Natural killer cell (primary cell): ENCODE measurements at regions not wholly inside any gene's neighbourhood (a gene's known extent, or its start where the extent isn't known, plus 50 kb on each side); places are given as distances from the start of the nearest gene placed in this dataset.

Source experiments
- ATAC-seq, 3 donors: fragments of 150-1000 bp in 2 of 3; fragments of 200-7000 bp in 1 of 3; cut with Tn5 transposase; 1 replicate in 1 of 3; 2 replicates in 2 of 3; pipeline ENCODE4 v1.10.0; 2021; ENCODE audit warnings: mild to moderate bottlenecking in 2 of 3, moderate library complexity in 2 of 3
- DNase-seq, 2 donors: peaks; one replicate each; pipeline versions ENCODE4 v3.0.0 to v3.0.0-alpha.2; 2013 to 2021; ENCODE audit warnings: mixed read lengths in 1 of 2
- H3K27ac ChIP-seq: one replicate; pipeline ENCODE4 v1.5.1; 2013; ENCODE audit warnings: mild to moderate bottlenecking, low read length
- H3K27me3 ChIP-seq: one replicate; pipeline ENCODE4 v1.6.1; 2013; ENCODE audit warnings: low read length; ENCODE audit not compliant: control insufficient read depth, insufficient read depth
- H3K36me3 ChIP-seq: one replicate; pipeline ENCODE4 v1.6.1; 2013; ENCODE audit warnings: low read length; ENCODE audit not compliant: control insufficient read depth, insufficient read depth
- H3K4me1 ChIP-seq: one replicate; pipeline ENCODE4 v1.6.1; 2013; ENCODE audit warnings: low read length; ENCODE audit not compliant: control insufficient read depth, insufficient read depth
- H3K4me3 ChIP-seq: one replicate; pipeline ENCODE4 v1.5.1; 2013; ENCODE audit warnings: low read length
- H3K9me3 ChIP-seq: one replicate; pipeline ENCODE4 v1.6.1; 2013; ENCODE audit warnings: low read length; ENCODE audit not compliant: control insufficient read depth, insufficient read depth
- H3K27ac Mint-ChIP-seq, 2 donors: one replicate each; pipeline ENCODE4 v1.8.0; 2022; ENCODE audit warnings: mild to moderate bottlenecking in 2 of 2, mixed read lengths in 2 of 2, moderate library complexity in 1 of 2
- H3K27me3 Mint-ChIP-seq, 2 donors: one replicate each; pipeline ENCODE4 v1.8.0; 2022; ENCODE audit warnings: low read depth in 2 of 2, mixed read lengths in 2 of 2
- H3K36me3 Mint-ChIP-seq: one replicate; pipeline ENCODE4 v1.8.0; 2022; ENCODE audit warnings: mixed read lengths
- H3K4me1 Mint-ChIP-seq, 2 donors: one replicate each; pipeline ENCODE4 v1.8.0; 2022; ENCODE audit warnings: mixed read lengths in 2 of 2
- H3K4me3 Mint-ChIP-seq: one replicate; pipeline ENCODE4 v1.8.0; 2022; ENCODE audit warnings: mild to moderate bottlenecking, moderate library complexity, mixed read lengths
- H3K9me3 Mint-ChIP-seq, 2 donors: one replicate each; pipeline ENCODE4 v1.8.0; 2022; ENCODE audit warnings: mixed read lengths in 2 of 2
- CTCF ChIP-seq: fragments of 200-600 bp; IDR thresholded peaks from one replicate; pipeline ENCODE4 v1.8.0; 2022; ENCODE audit warnings: antibody characterized with exemption
- WGBS: methylation state at CpG from one replicate; pipeline ENCODE4 v1.1.7; 2013; ENCODE audit warnings: missing lambda C conversion rate; ENCODE audit not compliant: insufficient coverage; 5-methylcytosine and 5-hydroxymethylcytosine counted together
- intact Hi-C: fragments of 100-400 bp; cut with micrococcal nuclease; formaldehyde crosslinking; loops from one replicate; pipeline ENCODE4 v1.14.2; 2022

DNA sequence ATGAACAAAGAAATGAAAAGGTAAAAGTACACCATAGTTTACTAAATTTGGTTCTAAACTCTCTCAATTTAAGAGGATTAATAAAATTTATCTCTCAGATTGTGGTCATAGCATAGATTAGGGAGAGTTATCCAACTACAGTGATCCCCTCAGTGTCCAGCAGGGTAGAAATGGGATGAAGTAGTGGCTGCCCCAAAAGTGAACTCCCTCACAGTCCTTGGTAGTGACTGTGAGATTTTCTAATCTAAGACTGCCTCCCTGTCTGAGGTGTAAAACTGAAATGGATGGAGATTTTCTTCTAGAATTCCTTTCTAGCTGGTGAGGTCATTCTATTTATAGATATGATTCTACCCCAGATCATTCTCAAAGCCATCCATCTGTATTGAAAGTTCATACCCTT lies 455.5 kb downstream of the ACTL7B start:
- H3K36me3 Mint-ChIP-seq: no peaks in the 10 kb centered on the region
- no peaks in the 10 kb centered on the region for H3K4me1 Mint-ChIP-seq
- Histone ChIP-seq H3K27me3 (no peaks in the 10 kb centered on the region), H3K4me3 (no peak overlapping the region), H3K9me3 (no peaks in the 10 kb centered on the region), H3K4me1 (no peaks in the 10 kb centered on the region), H3K36me3 (no peaks in the 10 kb centered on the region), H3K27ac (no peak overlapping the region)
- ATAC-seq (no peak), DNase-seq (no peak)
- intact Hi-C loops: no loop called here
- H3K4me3 Mint-ChIP-seq: no peak overlapping the region
- H3K27ac Mint-ChIP-seq: no peak overlapping the region
- H3K9me3 Mint-ChIP-seq: peaks cover 6 to 8% of the 10 kb centered on the region in 2 donors
- no peak for TF ChIP-seq CTCF
- no peaks in the 10 kb centered on the region for H3K27me3 Mint-ChIP-seq

- H3K4me3 ChIP-seq: no peak overlapping the region
- Mint-ChIP-seq H3K4me3 (no peak overlapping the region), H3K4me1 (no peaks in the 10 kb centered on the region), H3K36me3 (no peaks in the 10 kb centered on the region), H3K9me3 (peaks cover 4 to 6% of the 10 kb centered on the region in 2 donors), H3K27me3 (no peaks in the 10 kb centered on the region), H3K27ac (no peak overlapping the region)
- H3K9me3 ChIP-seq: no peaks in the 10 kb centered on the region
- no peaks in the 10 kb centered on the region for H3K36me3 ChIP-seq
- no peak for TF ChIP-seq CTCF
- H3K4me1 ChIP-seq: no peaks in the 10 kb centered on the region
- intact Hi-C loops: no loop called here
- H3K27ac ChIP-seq: no peak overlapping the region
- no peaks in the 10 kb centered on the region for H3K27me3 ChIP-seq
- no CpG with 5 or more reads among the region's 2 CpGs for WGBS
- DNase-seq (no peak), ATAC-seq (no peak)
These were observed 455.9 kb downstream of the ACTL7B start for GRCh38 chr9:108399851-108400250.

DNA sequence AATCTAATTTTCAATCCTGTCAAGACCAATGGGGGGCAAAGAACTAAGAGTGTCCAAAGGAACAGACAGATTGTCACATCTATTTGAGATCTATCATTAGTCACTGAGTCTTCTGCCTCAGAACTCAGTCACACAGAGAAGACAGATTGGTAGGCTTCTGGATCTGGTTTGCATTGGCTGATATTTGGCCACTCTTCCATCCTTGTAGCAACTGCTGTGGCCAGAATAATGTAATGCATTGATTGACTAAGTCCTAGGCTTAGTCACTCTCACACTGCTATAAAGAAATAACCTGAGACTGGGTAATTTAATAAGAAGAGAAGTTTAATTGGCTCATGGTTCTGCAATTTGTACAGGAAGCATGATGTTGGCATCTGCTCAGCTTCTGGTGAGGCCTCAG lies 458.5 kb downstream of the ACTL7B start:
- Histone ChIP-seq H3K4me3 (no peak overlapping the region), H3K27me3 (no peaks in the 10 kb centered on the region), H3K4me1 (no peaks in the 10 kb centered on the region), H3K27ac (no peak overlapping the region), H3K36me3 (no peaks in the 10 kb centered on the region), H3K9me3 (no peaks in the 10 kb centered on the region)
- Mint-ChIP-seq H3K27me3 (no peaks in the 10 kb centered on the region), H3K4me1 (no peaks in the 10 kb centered on the region), H3K9me3 (peaks cover 4 to 6% of the 10 kb centered on the region in 2 donors), H3K36me3 (no peaks in the 10 kb centered on the region), H3K27ac (no peak overlapping the region), H3K4me3 (no peak overlapping the region)
- no peak for ATAC-seq
- no peak for DNase-seq
- intact Hi-C loops: no loop called here
- no peak for TF ChIP-seq CTCF

- Histone ChIP-seq H3K4me1 (no peaks in the 10 kb centered on the region), H3K4me3 (no peak overlapping the region), H3K27ac (no peak overlapping the region), H3K36me3 (no peaks in the 10 kb centered on the region), H3K27me3 (no peaks in the 10 kb centered on the region), H3K9me3 (no peaks in the 10 kb centered on the region)
- TF ChIP-seq CTCF: no peak
- no peaks in the 10 kb centered on the region for H3K4me1 Mint-ChIP-seq
- H3K9me3 Mint-ChIP-seq: peaks cover 4 to 6% of the 10 kb centered on the region in 2 donors
- H3K36me3 Mint-ChIP-seq: no peaks in the 10 kb centered on the region
- no peak overlapping the region for H3K27ac Mint-ChIP-seq
- DNase-seq: no peak
- no peak for ATAC-seq
- no peaks in the 10 kb centered on the region for H3K27me3 Mint-ChIP-seq
- intact Hi-C loops: no loop called here
- H3K4me3 Mint-ChIP-seq: no peak overlapping the region
These were observed 459.2 kb downstream of the ACTL7B start for GRCh38 chr9:108396611-108397010.
